GM12878 (cell line): ENCODE measurements at regions not wholly inside any gene's neighbourhood (a gene's known extent, or its start where the extent isn't known, plus 50 kb on each side); places are given as distances from the start of the nearest gene placed in this dataset.

Experiments used
- ATAC-seq: fragments of 200-7000 bp; cut with Tn5 transposase; 3 replicates; pipeline ENCODE4 v1.9.1; 2020; ENCODE audit warnings: mild to moderate bottlenecking, moderate library complexity
- BruUV-seq: library from RNA; stranded (reverse); fragments of 400-500 nt; replicated peaks from 2 replicates; lab custom pipeline; 2021; lab: Mats Ljungman, UMichigan
- CTCF ChIA-PET: fragments of 300-600 bp; sonication (Branson Sonifier 250); formaldehyde crosslinking; extraction: SDS; loops from one replicate; lab custom pipeline; 2021; ENCODE audit warnings: inconsistent platforms; lab: Yijun Ruan, JAX
- POLR2A ChIA-PET: fragments of 350-600 bp; formaldehyde crosslinking; extraction: SDS; loops from one replicate; lab custom pipeline; 2021; ENCODE audit warnings: inconsistent platforms; lab: Charles Lee
- RAD21 ChIA-PET: fragments of 300-600 bp; sonication (Branson Sonifier 250); formaldehyde crosslinking; loops from one replicate; lab custom pipeline; 2023; ENCODE audit warnings: antibody characterized with exemption; ENCODE audit not compliant: unreplicated experiment; lab: Charles Lee
- SMC1A ChIA-PET: fragments of 300-600 bp; sonication (Branson Sonifier 250); formaldehyde crosslinking; loops from one replicate; lab custom pipeline; 2023; ENCODE audit not compliant: unreplicated experiment, uncharacterized antibody; lab: Charles Lee
- DNase-seq: peaks from one replicate; pipeline ENCODE4 v3.0.0-alpha.2; 2011; ENCODE audit warnings: low read depth, low spot score
- FAIRE-seq: peaks from 3 replicates; lab custom pipeline; 2011; peaks lifted over from hg19 to GRCh38; lab: Jason Lieb, UNC
- H2AFZ ChIP-seq: 2 replicates; pipeline ENCODE4 v1.6.0; 2011; ENCODE audit warnings: low read depth, low read length, control low read depth; ENCODE audit not compliant: control insufficient read depth
- H3K27ac ChIP-seq: 2 replicates; pipeline ENCODE4 v1.5.1; 2011; ENCODE audit warnings: control low read depth; ENCODE audit not compliant: control insufficient read depth, insufficient read depth
- H3K27me3 ChIP-seq, 2 experiments: replicated peaks in 1 of 2; 2 replicates each; pipeline versions ENCODE4 v1.6.0 to v1.6.1; 2011; ENCODE audit warnings: low read length in 1 of 2; ENCODE audit not compliant: control insufficient read depth in 2 of 2, insufficient read depth in 2 of 2
- H3K36me3 ChIP-seq, 2 experiments: 2 replicates each; pipeline ENCODE4 v1.5.1; 2011; ENCODE audit warnings: low read length in 1 of 2; ENCODE audit not compliant: control insufficient read depth in 2 of 2, insufficient read depth in 2 of 2
- H3K4me1 ChIP-seq: 2 replicates; pipeline ENCODE4 v1.6.1; 2011; ENCODE audit warnings: mild to moderate bottlenecking, low read length, moderate library complexity, mixed read lengths; ENCODE audit not compliant: control insufficient read depth, insufficient read depth
- H3K4me2 ChIP-seq: 2 replicates; pipeline ENCODE4 v1.6.0; 2011; ENCODE audit warnings: control low read depth; ENCODE audit not compliant: control insufficient read depth, insufficient read depth
- H3K4me3 ChIP-seq: fragments of 200-600 bp; sonication (generic); 2 replicates; pipeline ENCODE4 v1.5.1; 2016
- H3K79me2 ChIP-seq: 2 replicates; pipeline ENCODE4 v1.6.0; 2011; ENCODE audit warnings: low read length; ENCODE audit not compliant: control insufficient read depth, insufficient read depth
- H3K9ac ChIP-seq: 2 replicates; pipeline ENCODE4 v1.8.0; 2011; ENCODE audit warnings: low read length, control low read depth, mixed read lengths; ENCODE audit not compliant: control insufficient read depth, insufficient read depth
- H3K9me3 ChIP-seq: replicated peaks from 3 replicates; pipeline ENCODE4 v1.5.1; 2011; ENCODE audit warnings: mild to moderate bottlenecking, low read length; ENCODE audit not compliant: control insufficient read depth, insufficient read depth
- H4K20me1 ChIP-seq: 2 replicates; pipeline ENCODE4 v1.6.0; 2011; ENCODE audit not compliant: control insufficient read depth, insufficient read depth
- ASH2L ChIP-seq: fragments of 300-600, 200-600 bp; sonication (generic); IDR thresholded peaks from 2 replicates; pipeline ENCODE4 v1.6.1; 2017; ENCODE audit warnings: low read depth, mild to moderate bottlenecking, borderline replicate concordance
- BRCA1 ChIP-seq: IDR thresholded peaks from 2 replicates; pipeline ENCODE4 v1.6.1; 2011; ENCODE audit warnings: low read depth, low read length, improper control_type of control experiment
- EP300 ChIP-seq, 2 experiments: fragments of 150-350 bp in 1 of 2; IDR thresholded peaks; 2 replicates each; pipeline ENCODE4 v1.6.1; 2011 to 2012; ENCODE audit warnings: low read depth in 2 of 2, low read length in 2 of 2, borderline replicate concordance in 1 of 2, improper control_type of control experiment in 1 of 2, inconsistent platforms in 1 of 2; ENCODE audit not compliant: control insufficient read depth in 1 of 2
- ESRRA ChIP-seq: IDR thresholded peaks from 2 replicates; pipeline ENCODE4 v1.6.1; 2012; ENCODE audit warnings: mild to moderate bottlenecking, low read length, improper control_type of control experiment
- EZH2 ChIP-seq: IDR thresholded peaks from 2 replicates; pipeline ENCODE4 v1.6.1; 2012; ENCODE audit warnings: low read depth, mild to moderate bottlenecking, control low read depth, inconsistent platforms, low read length, borderline replicate concordance; ENCODE audit not compliant: control insufficient read depth
- FOXK2 ChIP-seq: fragments of 450-650 bp; IDR thresholded peaks from 2 replicates; pipeline ENCODE4 v1.6.1; 2017; ENCODE audit warnings: mild to moderate bottlenecking, moderate library complexity
- IKZF1 ChIP-seq: fragments of 450-650 bp; conservative IDR thresholded peaks from 2 replicates; pipeline ENCODE4 v1.6.1; 2017; ENCODE audit warnings: antibody characterized with exemption, mild to moderate bottlenecking
- PML ChIP-seq: IDR thresholded peaks from 2 replicates; pipeline ENCODE4 v1.6.1; 2012; ENCODE audit warnings: low read length, inconsistent platforms
- POU2F2 ChIP-seq: IDR thresholded peaks from 3 replicates; pipeline ENCODE4 v1.6.1; 2011; ENCODE audit warnings: low read depth, mild to moderate bottlenecking, low read length, borderline replicate concordance
- SMARCA5 ChIP-seq: fragments of 450-650 bp; IDR thresholded peaks from 2 replicates; pipeline ENCODE4 v1.6.1; 2017; ENCODE audit warnings: mild to moderate bottlenecking
- STAT1 ChIP-seq: fragments of 450-650 bp; conservative IDR thresholded peaks from 2 replicates; pipeline ENCODE4 v1.6.1; 2014; ENCODE audit warnings: antibody characterized with exemption, mild to moderate bottlenecking
- SUPT20H ChIP-seq: IDR thresholded peaks from 2 replicates; pipeline ENCODE4 v1.6.1; 2011; ENCODE audit warnings: low read depth, mild to moderate bottlenecking, low read length, moderate library complexity, borderline replicate concordance; ENCODE audit not compliant: control insufficient read depth
- ZZZ3 ChIP-seq: IDR thresholded peaks from 2 replicates; pipeline ENCODE4 v1.6.1; 2011; ENCODE audit warnings: low read depth; ENCODE audit not compliant: control insufficient read depth, insufficient read length
- WGBS: methylation state at CpG from one replicate; pipeline ENCODE4 v1.1.6; 2016; ENCODE audit warnings: low lambda C conversion rate; ENCODE audit not compliant: insufficient replicate concordance, insufficient coverage; ENCODE audit errors: missing lambda C conversion rate; 5-methylcytosine and 5-hydroxymethylcytosine counted together
- in situ Hi-C: fragments of 300-500 bp; cut with MboI; formaldehyde crosslinking; loops from 9 replicates; pipeline ENCODE4 v1.14.3; 2018; ENCODE audit warnings: mixed read lengths
- intact Hi-C: fragments of 100-400 bp; cut with micrococcal nuclease; formaldehyde crosslinking; loops from one replicate; pipeline ENCODE4 v1.14.2; 2022; ENCODE audit not compliant: unreplicated experiment
- TF ChIP-seq, protein P1 (sequence below): IDR thresholded peaks from 2 replicates; pipeline ENCODE4 v1.6.1; 2012; ENCODE audit warnings: low read length, inconsistent platforms
- TF ChIP-seq, protein P2 (sequence below): fragments of 450-650 bp; IDR thresholded peaks from 2 replicates; pipeline ENCODE4 v1.6.1; 2018; ENCODE audit warnings: mild to moderate bottlenecking, low read depth, moderate library complexity; ENCODE audit not compliant: partially characterized antibody
- TF ChIP-seq, protein P3 (sequence below): fragments of 450-650 bp; IDR thresholded peaks from 2 replicates; pipeline ENCODE4 v1.6.1; 2018; ENCODE audit warnings: borderline replicate concordance, mild to moderate bottlenecking; ENCODE audit not compliant: partially characterized antibody
- TF ChIP-seq, protein P4 (sequence below): fragments of 450-650 bp; IDR thresholded peaks from 2 replicates; pipeline ENCODE4 v1.6.1; 2017; ENCODE audit warnings: mild to moderate bottlenecking

DNA sequence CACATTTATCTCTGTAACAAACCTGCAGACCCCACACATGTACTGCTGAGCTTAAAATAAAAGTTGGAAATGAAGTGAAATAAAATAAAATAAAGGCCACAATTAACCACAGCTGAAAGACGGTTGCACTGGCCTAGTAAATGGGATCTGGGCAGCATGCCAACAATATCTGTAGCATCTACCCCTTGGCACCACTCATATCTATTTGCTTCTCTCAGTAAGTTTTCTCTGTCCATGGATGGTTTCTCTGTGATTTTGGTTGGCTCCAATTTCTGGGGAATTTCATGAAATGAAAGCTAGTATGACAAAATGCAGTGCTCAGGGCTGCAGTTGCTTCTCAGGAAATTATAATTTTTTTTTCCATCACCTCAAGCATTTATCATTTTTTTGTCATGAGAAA, 172.0 kb upstream of the IL15 start:
- Histone ChIP-seq H3K79me2 (no peaks in the 10 kb centered on the region), H3K4me2 (no peak overlapping the region), H3K9me3 (no peaks in the 10 kb centered on the region), H3K27me3 (no peaks in the 10 kb centered on the region), H3K9ac (no peak overlapping the region), H3K27ac (no peak overlapping the region), H3K4me1 (no peaks in the 10 kb centered on the region), H3K4me3 (no peak overlapping the region), H2AFZ (no peak overlapping the region), H4K20me1 (no peaks in the 10 kb centered on the region), H3K36me3 (no peaks in the 10 kb centered on the region)
- RAD21 ChIA-PET = no interaction called here
- intact Hi-C loops = no loop called here
- SMC1A ChIA-PET = no interaction called here
- ATAC-seq = no peak
- DNase-seq = no peak
- 92% methylated on average over 1 of the region's 1 CpG for WGBS
- in situ Hi-C loops = no loop called here
- no peak for FAIRE-seq
- CTCF ChIA-PET = interaction anchor here (1.3 kb wide), 1 partner anchor 10 kb away, joined by 3 read pairs; no protein-coding TSS in a partner anchor
- BruUV-seq = no TSS peak
- POLR2A ChIA-PET = interaction anchor here (0.7 kb wide), 1 partner anchor 49 kb away, joined by 3 read pairs; no protein-coding TSS in a partner anchor
- TF ChIP-seq ESRRA (no peak), BRCA1 (no peak), EP300 (IDR thresholded peaks at IDR 0.05; ENCODE audit: borderline replicate concordance in 1 of 2, control insufficient read depth in 1 of 2, low read depth in 2 of 2, low read length in 2 of 2) (no peak), EZH2 (no peak), SUPT20H (no peak), STAT1 (no peak), PML (no peak), SMARCA5 (no peak), IKZF1 (no peak), FOXK2 (no peak), ASH2L (no peak), POU2F2 (no peak), ZZZ3 (no peak)
- TF ChIP-seq, protein P1, sequence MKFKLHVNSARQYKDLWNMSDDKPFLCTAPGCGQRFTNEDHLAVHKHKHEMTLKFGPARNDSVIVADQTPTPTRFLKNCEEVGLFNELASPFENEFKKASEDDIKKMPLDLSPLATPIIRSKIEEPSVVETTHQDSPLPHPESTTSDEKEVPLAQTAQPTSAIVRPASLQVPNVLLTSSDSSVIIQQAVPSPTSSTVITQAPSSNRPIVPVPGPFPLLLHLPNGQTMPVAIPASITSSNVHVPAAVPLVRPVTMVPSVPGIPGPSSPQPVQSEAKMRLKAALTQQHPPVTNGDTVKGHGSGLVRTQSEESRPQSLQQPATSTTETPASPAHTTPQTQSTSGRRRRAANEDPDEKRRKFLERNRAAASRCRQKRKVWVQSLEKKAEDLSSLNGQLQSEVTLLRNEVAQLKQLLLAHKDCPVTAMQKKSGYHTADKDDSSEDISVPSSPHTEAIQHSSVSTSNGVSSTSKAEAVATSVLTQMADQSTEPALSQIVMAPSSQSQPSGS = no peak
- TF ChIP-seq, protein P2, sequence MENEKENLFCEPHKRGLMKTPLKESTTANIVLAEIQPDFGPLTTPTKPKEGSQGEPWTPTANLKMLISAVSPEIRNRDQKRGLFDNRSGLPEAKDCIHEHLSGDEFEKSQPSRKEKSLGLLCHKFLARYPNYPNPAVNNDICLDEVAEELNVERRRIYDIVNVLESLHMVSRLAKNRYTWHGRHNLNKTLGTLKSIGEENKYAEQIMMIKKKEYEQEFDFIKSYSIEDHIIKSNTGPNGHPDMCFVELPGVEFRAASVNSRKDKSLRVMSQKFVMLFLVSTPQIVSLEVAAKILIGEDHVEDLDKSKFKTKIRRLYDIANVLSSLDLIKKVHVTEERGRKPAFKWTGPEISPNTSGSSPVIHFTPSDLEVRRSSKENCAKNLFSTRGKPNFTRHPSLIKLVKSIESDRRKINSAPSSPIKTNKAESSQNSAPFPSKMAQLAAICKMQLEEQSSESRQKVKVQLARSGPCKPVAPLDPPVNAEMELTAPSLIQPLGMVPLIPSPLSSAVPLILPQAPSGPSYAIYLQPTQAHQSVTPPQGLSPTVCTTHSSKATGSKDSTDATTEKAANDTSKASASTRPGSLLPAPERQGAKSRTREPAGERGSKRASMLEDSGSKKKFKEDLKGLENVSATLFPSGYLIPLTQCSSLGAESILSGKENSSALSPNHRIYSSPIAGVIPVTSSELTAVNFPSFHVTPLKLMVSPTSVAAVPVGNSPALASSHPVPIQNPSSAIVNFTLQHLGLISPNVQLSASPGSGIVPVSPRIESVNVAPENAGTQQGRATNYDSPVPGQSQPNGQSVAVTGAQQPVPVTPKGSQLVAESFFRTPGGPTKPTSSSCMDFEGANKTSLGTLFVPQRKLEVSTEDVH = no peak
- TF ChIP-seq, protein P3, sequence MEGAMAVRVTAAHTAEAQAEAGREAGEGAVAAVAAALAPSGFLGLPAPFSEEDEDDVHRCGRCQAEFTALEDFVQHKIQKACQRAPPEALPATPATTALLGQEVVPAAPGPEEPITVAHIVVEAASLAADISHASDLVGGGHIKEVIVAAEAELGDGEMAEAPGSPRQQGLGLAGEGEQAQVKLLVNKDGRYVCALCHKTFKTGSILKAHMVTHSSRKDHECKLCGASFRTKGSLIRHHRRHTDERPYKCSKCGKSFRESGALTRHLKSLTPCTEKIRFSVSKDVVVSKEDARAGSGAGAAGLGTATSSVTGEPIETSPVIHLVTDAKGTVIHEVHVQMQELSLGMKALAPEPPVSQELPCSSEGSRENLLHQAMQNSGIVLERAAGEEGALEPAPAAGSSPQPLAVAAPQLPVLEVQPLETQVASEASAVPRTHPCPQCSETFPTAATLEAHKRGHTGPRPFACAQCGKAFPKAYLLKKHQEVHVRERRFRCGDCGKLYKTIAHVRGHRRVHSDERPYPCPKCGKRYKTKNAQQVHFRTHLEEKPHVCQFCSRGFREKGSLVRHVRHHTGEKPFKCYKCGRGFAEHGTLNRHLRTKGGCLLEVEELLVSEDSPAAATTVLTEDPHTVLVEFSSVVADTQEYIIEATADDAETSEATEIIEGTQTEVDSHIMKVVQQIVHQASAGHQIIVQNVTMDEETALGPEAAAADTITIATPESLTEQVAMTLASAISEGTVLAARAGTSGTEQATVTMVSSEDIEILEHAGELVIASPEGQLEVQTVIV = no peak
- TF ChIP-seq, protein P4, sequence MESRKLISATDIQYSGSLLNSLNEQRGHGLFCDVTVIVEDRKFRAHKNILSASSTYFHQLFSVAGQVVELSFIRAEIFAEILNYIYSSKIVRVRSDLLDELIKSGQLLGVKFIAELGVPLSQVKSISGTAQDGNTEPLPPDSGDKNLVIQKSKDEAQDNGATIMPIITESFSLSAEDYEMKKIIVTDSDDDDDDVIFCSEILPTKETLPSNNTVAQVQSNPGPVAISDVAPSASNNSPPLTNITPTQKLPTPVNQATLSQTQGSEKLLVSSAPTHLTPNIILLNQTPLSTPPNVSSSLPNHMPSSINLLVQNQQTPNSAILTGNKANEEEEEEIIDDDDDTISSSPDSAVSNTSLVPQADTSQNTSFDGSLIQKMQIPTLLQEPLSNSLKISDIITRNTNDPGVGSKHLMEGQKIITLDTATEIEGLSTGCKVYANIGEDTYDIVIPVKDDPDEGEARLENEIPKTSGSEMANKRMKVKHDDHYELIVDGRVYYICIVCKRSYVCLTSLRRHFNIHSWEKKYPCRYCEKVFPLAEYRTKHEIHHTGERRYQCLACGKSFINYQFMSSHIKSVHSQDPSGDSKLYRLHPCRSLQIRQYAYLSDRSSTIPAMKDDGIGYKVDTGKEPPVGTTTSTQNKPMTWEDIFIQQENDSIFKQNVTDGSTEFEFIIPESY = no peak
